Thyroid gland (tissue), 4 donors: ENCODE measurements at regions not wholly inside any gene's neighbourhood (a gene's known extent, or its start where the extent isn't known, plus 50 kb on each side); places are given as distances from the start of the nearest gene placed in this dataset.

Experiments
- CTCF ChIP-seq, 6 experiments: fragments of 200-600 bp in 3 of 6; fragments of 450-650 bp in 3 of 6; sonication (generic) in 3 of 6; IDR thresholded peaks; one replicate each; pipeline ENCODE4 v1.5.1; 2016 to 2019; ENCODE audit warnings: antibody characterized with exemption in 6 of 6, mild to moderate bottlenecking in 2 of 6, inconsistent platforms in 1 of 6, moderate library complexity in 1 of 6
- POLR2A ChIP-seq, 2 donors: fragments of 450-650 bp; IDR thresholded peaks; one replicate each; pipeline ENCODE4 v1.6.1; 2017; ENCODE audit warnings: antibody characterized with exemption in 2 of 2, mild to moderate bottlenecking in 2 of 2, moderate library complexity in 1 of 2

GRCh38 chr19:31694761-31695160 lies 345.5 kb upstream of the TSHZ3 start:
- TF ChIP-seq CTCF (IDR thresholded peaks at IDR 0.05) (no peak), POLR2A (IDR thresholded peaks at IDR 0.05) (no peak)
